Upper lobe of left lung (tissue), 4 donors: ENCODE measurements at regions not wholly inside any gene's neighbourhood (a gene's known extent, or its start where the extent isn't known, plus 50 kb on each side); places are given as distances from the start of the nearest gene placed in this dataset.

Source experiments
- CTCF ChIP-seq, 6 experiments: fragments of 450-650 bp in 4 of 6; fragments of 200-600 bp in 2 of 6; sonication (generic) in 2 of 6; IDR thresholded peaks; one replicate each; pipeline ENCODE4 v1.5.1; 2016 to 2019; ENCODE audit warnings: antibody characterized with exemption in 6 of 6
- POLR2AphosphoS5 ChIP-seq, 2 donors: sonication (generic); formaldehyde crosslinking; IDR thresholded peaks; one replicate each; pipeline ENCODE4 v1.5.1; 2017; ENCODE audit warnings: antibody characterized with exemption in 2 of 2

- TF ChIP-seq POLR2AphosphoS5 (IDR thresholded peaks at IDR 0.05) (no peak), CTCF (IDR thresholded peaks at IDR 0.05) (no peak)
Observed at GRCh38 chr22:49548356-49549202, 279.1 kb downstream of the BRD1 start.
